LoVo (cell line): ENCODE measurements at regions not wholly inside any gene's neighbourhood (a gene's known extent, or its start where the extent isn't known, plus 50 kb on each side); places are given as distances from the start of the nearest gene placed in this dataset.
"Not testable (repeated sequence)": the region's sequence is repeated elsewhere in the genome, so short reads cannot be mapped to it uniquely, and the experiment has no call there.

Source experiments
- DNase-seq: peaks from one replicate; pipeline ENCODE4 v3.0.0-alpha.2; 2016; ENCODE audit warnings: low spot score

DNA sequence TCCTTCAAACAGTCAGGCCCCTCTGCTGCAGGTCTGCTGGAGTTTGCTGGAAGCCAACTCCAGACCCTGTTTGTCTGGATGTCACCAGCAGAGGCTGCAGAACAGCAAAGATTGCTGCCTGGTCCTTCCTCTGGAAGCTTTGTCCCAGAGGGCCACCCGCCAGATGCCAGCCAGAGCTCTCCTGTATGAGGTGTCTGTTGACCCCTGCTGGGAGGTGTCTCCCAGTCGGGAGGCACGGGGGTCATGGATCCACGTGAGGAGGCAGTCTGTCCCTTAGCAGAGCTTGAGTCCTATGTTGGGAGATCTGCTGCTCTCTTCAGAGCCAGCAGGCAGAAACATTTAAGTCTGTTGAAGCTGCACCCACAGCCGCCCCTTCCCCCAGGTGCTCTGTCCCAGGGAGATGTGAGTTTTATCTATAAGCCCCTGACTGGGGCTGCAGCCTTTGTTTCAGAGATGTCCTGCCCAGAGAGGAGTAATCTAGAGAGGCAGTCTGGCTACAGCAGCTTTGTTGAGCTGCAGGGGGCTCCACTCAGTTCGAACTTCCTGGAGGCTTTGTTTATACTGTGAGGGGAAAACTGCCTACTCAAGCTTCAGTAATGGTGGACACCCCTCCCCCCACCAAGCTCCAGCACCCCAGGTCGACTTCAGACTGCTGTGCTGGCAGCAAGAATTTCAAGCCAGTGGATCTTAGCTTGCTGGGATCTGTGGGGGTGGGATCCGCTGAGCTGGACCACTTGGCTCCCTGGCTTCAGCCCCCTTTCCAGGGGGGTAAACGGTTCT lies 72.1 kb downstream of the OGFRL1 start:
- not testable (repeated sequence) for DNase-seq

DNA sequence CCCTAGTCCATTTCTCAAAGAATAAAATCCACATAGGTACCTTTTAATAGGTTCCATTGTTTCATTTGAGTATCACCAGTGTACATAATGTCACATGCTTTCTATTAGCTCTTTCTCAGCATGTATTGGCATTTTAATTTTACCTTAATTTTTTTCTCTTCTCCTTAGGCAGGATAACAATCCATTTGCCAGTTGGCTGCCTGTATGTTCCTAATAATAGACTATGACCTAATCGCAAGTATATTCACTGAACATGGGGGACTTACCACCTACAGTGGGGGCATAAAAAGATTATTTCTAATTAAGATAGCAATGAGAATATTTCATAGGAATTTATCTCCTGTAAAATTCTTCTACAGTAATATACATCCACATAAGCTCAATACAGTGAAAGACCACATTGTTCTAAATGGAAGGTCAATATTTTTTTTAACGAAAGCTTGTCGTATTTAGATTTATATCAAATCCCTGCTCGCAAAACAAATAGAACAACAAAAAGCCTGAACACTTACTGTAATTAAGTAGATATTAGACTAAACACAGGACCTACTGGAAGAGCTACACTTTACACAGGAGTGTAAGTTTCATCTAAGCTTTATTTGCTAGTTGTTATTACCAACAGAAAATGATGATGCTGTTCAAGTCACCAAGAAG lies 76.4 kb downstream of the OGFRL1 start:
- no peak for DNase-seq

DNA sequence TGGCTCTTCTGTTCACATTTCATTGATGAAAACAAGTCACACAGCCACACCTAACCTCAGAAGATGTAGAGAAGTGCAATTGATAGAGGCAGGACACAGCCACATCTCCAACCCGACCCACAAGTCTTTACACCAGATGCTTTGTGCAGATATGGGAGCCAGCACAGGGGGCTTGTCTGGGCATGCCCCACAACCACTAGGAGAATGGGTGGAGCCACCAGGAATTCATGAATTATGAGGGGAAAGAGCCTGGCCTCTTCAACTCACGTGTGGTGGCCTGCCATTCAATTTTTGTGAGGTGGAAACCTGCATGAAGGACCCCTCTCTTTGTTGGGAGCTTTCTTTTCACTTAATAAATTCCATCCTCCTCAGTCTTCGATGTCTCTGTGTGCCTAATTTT lies 79.1 kb downstream of the OGFRL1 start:
- peak; percentile 19 for DNase-seq

DNA sequence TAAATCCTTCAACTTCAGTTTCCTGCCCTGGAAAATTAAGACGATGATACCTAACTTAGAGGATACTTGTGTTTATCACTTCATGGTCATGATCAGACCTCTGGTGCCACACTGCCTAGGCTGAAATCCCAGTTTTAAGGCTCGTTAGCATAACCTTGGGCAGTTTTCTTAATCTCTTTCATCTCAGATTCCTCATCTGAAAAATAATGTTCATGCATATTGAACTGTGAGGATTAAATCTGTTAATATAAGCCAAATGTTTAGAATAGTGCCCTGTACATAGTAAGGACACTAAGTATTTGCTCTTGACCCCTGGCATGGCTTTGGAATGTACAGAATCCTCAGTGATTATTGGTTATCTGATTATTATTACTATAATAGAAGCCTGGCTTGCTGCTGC lies 79.7 kb downstream of the OGFRL1 start:
- DNase-seq: no peak

DNA sequence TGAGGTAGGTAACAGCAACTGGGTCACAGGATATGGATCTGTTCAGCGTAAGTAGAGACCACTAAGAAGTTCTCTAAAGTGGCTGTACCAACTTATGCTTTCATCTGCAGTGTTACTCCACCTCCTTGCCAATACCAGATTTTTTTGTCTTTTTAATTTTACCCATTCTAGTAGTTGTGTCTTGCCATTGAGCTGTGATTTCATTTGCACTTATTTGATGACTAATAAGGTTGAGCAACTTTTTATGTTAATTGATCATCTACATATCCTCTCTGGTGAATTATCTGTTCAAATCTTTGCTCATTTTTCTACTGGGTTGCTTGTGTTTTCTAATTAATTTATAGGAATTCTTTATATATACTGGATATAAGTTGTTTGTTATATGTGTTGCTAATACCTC lies 82.9 kb downstream of the OGFRL1 start:
- no peak for DNase-seq

DNA sequence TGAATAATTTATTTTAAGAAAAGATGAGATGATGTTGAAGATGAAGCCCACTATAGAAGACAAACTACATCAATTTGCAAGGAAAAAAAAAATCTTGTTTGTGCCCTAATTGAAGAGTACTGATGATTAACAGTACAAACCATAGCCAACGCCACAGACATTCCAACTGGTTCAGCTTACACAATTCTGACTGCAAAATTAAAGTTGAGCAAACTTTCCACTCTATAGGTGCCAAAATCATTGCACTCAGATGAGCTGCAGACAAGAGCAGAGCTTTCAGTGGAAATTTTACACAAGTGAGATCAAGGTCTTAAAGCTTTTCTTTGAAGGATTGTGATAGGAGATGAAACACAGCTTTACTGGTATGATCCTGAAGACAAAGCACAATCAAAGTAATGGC lies 85.3 kb downstream of the OGFRL1 start:
- no peak for DNase-seq

DNA sequence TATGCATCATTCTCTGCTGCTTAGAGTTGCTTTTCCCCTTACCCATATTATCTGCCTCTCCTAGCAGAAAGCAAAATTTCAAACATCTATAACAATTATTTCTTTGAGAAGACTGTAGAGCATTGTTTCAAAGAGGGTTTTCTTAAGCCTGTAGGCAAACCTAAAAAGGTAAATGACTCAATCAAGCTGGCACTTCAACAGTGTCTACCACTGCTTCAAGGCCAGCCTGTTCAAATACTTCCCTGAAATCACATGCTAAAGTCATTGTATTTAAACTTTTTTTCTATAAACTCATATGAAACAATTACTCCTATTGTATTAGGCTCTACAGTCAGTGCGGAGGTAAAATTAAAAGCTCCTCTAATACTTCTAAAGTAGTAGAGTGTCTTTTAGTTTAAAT lies 87.1 kb downstream of the OGFRL1 start:
- no peak for DNase-seq

DNA sequence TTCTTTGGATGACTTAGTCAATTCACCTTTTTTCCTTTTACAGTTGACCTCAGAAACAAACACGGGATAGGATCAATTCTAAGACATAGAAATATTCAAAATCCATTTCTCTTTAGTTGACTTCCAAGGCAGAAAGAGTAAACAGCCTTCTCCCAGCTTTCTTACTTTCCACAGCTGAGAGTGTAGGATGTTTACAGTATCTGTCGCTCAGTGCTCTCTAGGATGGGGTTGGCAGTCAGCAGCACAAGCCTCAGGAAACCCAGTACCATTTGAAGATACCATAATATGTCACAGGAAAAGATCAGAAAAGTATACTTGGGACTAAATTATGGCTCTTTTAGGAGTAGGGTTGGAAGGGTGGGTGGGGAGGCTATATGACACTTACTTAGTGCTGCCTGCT lies 88.2 kb downstream of the OGFRL1 start:
- DNase-seq: no peak

DNA sequence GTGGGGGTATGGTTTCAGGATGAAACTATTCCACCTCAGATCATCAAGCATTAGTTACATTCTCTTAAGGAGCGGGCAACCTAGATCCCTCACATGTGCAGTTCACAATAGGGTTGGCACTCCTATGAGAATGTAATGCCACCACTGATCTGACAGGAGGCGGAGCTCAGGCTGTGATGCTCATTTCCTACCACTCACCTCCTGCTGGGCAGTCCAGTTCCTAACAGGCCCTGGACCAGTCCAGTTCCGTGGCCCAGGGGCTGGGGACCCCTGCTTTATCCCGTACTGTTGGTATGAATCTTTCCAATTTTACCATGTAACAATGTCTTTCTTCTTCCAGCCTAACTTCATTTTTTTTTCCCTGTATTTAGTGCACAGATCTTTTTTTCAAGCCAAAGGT lies 94.9 kb downstream of the OGFRL1 start:
- DNase-seq: no peak

DNA sequence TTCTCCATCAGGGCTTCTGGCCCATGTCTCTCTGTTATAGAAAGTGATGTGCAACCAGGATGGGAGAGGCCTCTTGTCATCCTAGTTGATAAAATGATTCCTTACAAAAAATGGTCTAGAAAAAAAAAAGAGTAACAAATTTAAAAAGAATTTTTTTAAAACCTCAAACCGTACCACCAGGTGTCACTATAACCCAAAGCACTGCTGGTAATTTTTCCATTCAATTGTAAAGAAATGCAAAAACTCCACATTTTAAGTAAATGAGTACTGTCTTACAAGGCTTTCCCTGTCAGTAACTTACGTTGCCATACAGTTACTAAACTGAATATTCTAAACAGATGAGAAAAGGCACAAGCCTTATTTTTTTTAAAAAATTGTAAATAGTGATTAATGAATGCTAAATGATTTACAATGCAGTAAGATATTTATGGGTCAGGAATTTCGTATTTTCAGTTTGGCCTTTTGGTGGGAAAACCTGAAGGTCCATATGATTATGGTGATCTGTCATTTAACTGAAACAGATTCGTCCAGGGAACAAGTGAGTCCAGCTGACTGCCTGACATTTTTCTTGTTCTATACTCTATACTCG lies 95.4 kb downstream of the OGFRL1 start:
- peak; percentile 52 for DNase-seq

DNA sequence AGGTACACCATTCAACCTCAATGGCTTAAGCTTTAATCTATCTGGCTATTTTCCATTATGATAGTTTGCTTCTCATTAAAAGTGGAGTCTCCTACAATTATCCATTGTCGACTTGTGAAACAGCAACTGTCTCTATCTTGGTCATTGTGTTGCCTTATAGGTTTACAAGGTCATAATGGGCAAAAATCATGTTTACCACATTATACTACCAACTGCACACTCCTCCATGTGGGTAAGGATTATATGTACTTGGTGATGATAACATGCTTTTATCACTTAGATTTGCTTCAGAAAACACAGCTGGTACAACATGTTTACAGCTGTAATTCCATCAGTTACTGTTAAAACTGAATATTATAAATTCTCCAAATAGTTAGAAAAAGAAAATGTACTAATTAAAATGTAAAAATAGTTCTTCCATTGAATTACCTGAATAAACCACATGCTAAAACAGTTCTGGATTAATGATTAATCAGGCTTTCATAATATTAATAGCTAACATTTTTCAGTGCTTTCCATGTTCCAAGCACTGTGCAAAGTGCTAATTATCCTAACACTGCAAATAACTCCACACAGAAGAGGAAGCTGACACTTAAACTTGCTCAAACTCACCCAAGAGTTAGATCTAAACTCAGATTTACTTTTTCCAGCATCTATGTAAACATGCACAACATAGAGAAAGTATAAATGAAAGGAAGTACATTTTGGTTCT lies 96.7 kb downstream of the OGFRL1 start:
- no peak for DNase-seq

DNA sequence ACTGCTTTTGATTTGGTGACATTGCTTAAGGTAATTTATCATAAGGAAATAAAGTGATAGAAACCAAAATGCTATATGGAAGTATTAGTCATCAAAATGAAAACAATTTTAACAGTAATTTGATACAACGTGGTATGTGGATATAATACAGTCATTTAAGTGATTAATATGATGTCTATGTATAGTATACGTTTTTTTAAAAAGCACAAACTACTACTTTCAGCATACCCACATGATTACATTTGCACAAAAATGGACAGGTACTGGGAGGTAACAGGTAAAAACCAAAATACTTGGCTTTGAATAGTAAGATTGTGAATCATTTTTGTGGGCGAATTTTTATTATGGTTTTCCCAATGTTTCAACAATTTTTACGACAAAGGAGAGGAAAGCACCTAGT lies 97.6 kb downstream of the OGFRL1 start:
- no peak for DNase-seq

DNA sequence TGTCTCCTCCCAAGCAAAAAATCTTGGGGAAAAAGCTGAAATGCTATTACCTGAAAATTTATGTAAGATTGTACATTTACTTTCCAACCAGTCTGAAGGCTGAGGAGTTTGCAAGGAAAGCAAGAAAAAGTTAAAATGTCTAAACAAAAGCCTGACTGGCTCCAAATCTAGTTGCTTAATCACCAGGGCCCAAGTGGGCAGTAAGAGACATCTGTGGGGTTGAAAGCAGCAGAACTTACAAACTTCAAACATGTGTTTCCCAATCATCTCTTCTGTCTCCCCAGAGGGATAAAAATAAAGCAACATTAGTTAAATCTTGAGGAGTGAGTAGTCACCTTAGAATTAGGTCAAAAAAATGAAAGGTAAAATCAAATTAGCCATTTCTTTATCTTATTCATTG lies 98.6 kb downstream of the OGFRL1 start:
- DNase-seq: no peak

DNA sequence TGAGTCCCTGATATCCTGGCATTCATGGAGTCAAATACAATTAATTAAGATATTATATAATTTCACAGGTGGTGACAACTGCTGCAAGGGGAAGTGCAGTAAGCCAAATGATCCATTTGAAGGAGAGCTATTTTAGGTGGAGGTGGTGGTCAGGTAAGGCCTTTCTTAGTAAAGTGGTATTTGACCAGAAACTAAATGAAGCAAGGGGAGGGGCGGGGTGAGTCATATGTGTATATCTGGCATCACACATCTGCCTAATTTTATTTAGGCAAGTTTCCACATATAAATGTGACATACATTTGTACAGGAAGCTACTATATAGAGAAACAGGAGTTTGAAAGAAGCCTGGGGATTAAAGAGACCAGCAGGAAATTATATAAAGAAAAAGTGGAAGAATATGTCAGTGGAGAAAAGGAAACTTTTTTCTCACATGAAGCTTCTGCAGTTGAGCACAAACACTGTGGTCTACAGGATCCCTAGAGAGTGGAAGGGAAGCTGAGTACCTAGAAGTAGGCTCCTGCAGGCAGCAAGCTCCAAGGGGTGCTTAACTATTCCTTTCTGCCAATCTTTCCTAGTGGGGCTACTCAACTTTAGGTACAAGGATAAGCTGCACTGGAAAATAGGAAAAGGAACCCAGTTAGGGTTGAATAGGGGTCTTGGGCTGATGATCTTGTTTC lies 99.6 kb downstream of the OGFRL1 start:
- no peak for DNase-seq

DNA sequence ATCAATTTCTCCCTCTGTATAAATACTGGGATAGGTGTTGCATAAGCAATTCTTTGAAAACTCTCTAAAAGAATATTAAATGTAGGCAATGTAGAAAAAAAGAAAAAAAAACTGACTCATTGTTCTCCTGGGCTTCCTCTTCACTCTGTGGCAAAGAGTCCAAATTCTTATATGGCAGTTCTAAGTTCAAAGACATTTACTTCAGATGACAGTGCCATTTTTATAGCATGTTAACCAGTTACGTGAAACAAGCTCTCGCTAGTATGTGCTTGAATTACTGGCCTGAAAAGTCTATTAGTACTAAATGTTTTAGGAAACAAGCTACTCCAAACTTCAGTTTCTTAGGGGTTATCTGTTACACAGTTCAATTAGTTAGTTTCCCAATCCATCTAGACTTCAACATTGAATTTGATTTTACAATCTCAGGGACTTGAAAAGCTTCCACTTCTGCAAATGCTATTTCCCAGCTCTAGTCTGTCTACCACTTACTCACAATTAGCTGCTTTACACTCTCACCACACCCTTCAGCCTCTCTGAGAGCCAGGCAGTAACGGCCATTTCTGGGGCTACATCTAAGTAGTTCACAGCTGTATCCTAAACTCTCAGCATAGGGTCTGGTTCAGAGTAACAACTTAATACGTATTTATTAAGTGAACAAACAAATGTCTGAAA lies 100.4 kb downstream of the OGFRL1 start:
- DNase-seq: no peak

DNA sequence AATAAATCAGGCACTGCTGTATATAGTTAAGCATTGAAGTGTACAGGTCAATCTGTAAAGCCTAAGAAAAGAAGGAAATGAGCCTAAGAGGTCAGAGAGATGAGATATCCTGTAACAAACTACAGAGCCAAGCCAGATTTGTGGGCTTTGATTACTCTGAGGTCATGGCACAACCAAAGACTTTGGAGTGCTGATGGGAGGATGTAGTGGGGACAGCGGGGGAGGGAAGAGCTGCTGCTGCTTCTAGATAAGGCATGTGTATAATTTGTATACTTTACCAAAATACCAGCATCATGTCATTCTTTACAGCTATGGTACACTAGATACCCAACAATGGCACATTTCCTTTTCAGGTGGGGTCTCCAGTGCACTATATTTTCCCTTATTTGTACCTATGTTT lies 102.5 kb downstream of the OGFRL1 start:
- no peak for DNase-seq

DNA sequence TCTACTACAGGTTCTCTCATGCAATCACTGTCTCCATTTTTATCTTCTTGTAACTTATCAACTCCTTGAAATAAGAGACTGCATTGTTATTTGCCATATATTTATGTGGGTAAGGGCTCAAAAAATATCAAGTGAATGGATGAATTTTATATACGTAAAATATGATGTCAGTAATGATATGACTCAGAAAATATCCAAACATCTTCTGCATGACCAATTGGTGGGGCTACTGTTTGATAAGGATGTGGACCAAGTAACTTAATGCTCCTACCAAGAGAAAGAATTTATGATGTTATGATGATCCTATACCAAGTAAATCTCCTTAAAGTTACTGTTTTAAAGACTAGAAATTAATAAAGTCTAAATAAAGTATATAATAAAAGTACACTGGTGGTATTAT lies 103.7 kb downstream of the OGFRL1 start:
- DNase-seq: no peak

DNA sequence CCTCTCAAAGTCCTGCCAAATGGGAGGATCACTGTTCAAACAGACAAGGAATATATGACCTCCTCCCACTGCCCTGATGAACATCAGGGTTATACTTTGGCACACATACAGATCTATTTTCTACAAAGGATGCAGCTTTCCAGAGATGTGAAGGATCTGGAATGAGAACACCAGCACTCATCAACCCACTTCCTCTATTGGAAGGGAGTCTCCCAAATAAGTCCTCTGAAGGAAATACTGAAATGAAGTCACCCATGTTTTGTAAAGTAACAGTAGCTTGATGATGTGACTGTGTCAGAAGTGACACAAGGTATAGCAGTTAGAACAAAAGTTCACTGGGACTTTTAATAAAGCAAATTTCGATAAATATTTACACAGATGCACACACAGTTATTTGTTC lies 104.9 kb downstream of the OGFRL1 start:
- DNase-seq: no peak

DNA sequence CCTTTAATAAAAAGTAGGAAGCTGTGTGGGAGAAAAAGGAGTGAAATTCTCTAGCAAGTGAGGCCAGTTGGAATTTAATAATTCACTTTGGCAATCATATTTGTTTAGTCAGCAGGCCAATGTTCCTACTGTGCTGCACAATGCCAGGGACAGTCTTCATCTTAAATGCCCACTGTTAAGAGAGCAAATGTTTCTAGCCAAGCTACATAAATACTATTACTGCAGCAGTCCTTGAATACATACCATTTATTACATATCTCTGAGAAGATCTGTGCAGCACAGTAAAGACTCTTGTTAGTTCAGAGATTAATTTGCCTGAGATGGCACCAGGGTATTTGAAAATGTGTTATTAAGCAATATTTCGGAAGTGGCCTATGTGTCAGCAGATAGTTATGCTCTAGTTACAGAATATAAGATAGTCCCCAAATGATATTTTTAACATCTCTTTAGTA lies 105.4 kb downstream of the OGFRL1 start:
- no peak for DNase-seq

DNA sequence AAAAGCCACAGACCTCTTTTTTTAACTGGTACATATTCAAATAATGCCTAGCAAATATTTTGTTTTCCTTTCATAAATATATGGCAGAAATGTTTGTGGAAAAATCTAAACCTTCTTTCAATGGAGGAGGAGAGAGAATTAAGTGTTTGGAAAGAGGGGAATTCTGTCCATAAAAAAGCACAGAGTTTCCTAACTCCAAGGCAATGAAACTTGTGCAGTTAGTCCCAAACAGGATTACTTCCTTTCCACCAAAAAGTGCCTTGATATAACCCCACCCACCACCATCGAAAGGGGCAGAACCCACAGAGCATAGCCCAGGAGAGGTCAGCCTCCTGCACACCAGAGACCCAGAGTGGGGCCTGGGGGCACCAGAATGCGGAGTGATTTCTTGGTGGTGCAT lies 106.3 kb downstream of the OGFRL1 start:
- DNase-seq: no peak

DNA sequence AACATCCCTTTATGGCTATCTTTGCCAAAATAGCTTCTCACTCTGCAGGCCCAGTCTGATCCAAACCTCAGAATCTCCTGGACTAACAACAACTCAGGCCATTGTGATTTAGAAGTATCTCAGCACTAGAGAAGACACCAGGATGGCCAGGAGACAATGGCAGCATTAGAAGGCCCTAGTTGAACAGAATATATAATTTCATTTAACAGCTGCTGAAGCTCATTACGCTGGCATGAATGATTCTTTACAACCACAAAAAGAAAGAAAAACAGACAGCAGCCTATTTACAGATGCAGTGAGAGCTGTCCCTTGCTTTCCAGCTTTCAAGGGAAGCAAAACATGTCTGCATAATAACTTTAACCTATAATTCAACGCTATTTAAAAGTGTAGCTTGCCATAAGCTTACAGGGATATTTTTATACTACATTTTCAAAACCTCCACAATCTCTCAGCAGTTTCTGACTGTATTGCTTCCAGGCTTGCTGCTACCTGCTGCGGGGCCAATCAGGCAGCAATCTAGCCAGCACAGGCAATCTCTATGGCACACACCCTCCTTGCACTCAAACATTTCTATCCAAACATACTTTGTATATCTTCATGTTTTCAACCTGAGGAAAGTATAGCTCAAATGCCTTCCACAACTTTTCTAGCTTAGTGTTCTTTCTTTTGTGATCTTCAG lies 107.3 kb downstream of the OGFRL1 start:
- DNase-seq: no peak
